Gastroesophageal sphincter (tissue), 4 donors: ENCODE measurements at regions not wholly inside any gene's neighbourhood (a gene's known extent, or its start where the extent isn't known, plus 50 kb on each side); places are given as distances from the start of the nearest gene placed in this dataset.

Source experiments
- ATAC-seq: fragments of 150-250 bp; one replicate; pipeline ENCODE4 v1.9.1; 2016; ENCODE audit warnings: mild to moderate bottlenecking, moderate library complexity
- H3K27ac ChIP-seq, 4 donors: fragments of 200-600 bp; sonication (generic) in 3 of 4; 1 replicate in 3 of 4; 2 replicates in 1 of 4; pipeline ENCODE4 v1.5.1; 2016 to 2019
- H3K27me3 ChIP-seq: fragments of 200-600 bp; sonication (generic); one replicate; pipeline ENCODE4 v1.5.1; 2019
- H3K36me3 ChIP-seq, 2 donors: fragments of 200-600 bp; sonication (generic); one replicate each; pipeline ENCODE4 v1.5.1; 2019; ENCODE audit warnings: control low read depth in 1 of 2
- H3K4me1 ChIP-seq, 3 donors: fragments of 200-600 bp; sonication (generic); 1 replicate in 2 of 3; 2 replicates in 1 of 3; pipeline ENCODE4 v1.5.1; 2016 to 2019; ENCODE audit warnings: control low read depth in 2 of 3
- H3K4me3 ChIP-seq, 2 donors: fragments of 200-600 bp; sonication (generic); one replicate each; pipeline ENCODE4 v1.5.1; 2019; ENCODE audit warnings: mild to moderate bottlenecking in 1 of 2, moderate library complexity in 1 of 2
- H3K9me3 ChIP-seq, 3 donors: fragments of 200-600 bp; sonication (generic); one replicate each; pipeline ENCODE4 v1.5.1; 2017 to 2019; ENCODE audit warnings: control low read depth in 2 of 3
- EP300 ChIP-seq: sonication (generic); formaldehyde crosslinking; IDR thresholded peaks from one replicate; pipeline ENCODE4 v1.6.1; 2017; ENCODE audit warnings: antibody characterized with exemption, mild to moderate bottlenecking
- POLR2A ChIP-seq, 2 donors: fragments of 450-650 bp; IDR thresholded peaks; one replicate each; pipeline ENCODE4 v1.6.1; 2017; ENCODE audit warnings: antibody characterized with exemption in 2 of 2, mild to moderate bottlenecking in 2 of 2, moderate library complexity in 1 of 2
- POLR2AphosphoS5 ChIP-seq: sonication (generic); formaldehyde crosslinking; IDR thresholded peaks from one replicate; pipeline ENCODE4 v1.6.1; 2017; ENCODE audit warnings: antibody characterized with exemption
- WGBS, 2 donors: methylation state at CpG; one replicate each; pipeline ENCODE4 v1.1.5; 2018; ENCODE audit warnings: low coverage in 1 of 2; 5-methylcytosine and 5-hydroxymethylcytosine counted together
- TF ChIP-seq, protein P1 (sequence below), 4 experiments: fragments of 200-600 bp in 2 of 4; fragments of 450-650 bp in 2 of 4; sonication (generic) in 1 of 4; IDR thresholded peaks; one replicate each; pipeline ENCODE4 v1.5.1; 2017 to 2019; ENCODE audit warnings: antibody characterized with exemption in 4 of 4, mild to moderate bottlenecking in 2 of 4, moderate library complexity in 2 of 4

DNA sequence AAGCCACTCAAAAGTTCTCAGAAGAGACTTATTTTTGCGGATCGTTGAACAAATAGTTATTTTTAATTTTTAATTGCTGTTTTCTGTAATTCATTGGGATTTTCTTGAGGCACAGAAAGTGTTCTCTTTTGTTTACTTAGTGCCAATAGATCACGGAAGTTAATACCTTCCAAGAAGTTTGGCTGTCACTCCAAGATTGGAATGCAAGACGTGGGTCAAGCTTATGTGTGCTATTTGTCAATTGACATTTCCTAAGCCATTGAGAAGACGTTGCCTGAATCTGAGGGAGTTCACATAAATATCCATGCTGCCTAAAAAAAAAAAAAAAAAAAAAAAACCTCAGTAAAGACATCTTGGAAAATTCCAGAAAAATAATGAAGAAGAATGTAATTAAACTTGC is 1071.4 kb upstream of the ADGRB3 start:
- ATAC-seq = no peak
- no peaks in the 10 kb centered on the region for H3K27me3 ChIP-seq
- H3K27ac ChIP-seq = no peak overlapping the region
- WGBS, 2 donors = 45 to 72% methylated on average over 4 to 5 of the region's 5 CpGs
- no peak overlapping the region for H3K4me3 ChIP-seq
- H3K36me3 ChIP-seq = no peaks in the 10 kb centered on the region
- H3K9me3 ChIP-seq = no peaks in the 10 kb centered on the region
- no peaks in the 10 kb centered on the region for H3K4me1 ChIP-seq
- TF ChIP-seq, protein P1, sequence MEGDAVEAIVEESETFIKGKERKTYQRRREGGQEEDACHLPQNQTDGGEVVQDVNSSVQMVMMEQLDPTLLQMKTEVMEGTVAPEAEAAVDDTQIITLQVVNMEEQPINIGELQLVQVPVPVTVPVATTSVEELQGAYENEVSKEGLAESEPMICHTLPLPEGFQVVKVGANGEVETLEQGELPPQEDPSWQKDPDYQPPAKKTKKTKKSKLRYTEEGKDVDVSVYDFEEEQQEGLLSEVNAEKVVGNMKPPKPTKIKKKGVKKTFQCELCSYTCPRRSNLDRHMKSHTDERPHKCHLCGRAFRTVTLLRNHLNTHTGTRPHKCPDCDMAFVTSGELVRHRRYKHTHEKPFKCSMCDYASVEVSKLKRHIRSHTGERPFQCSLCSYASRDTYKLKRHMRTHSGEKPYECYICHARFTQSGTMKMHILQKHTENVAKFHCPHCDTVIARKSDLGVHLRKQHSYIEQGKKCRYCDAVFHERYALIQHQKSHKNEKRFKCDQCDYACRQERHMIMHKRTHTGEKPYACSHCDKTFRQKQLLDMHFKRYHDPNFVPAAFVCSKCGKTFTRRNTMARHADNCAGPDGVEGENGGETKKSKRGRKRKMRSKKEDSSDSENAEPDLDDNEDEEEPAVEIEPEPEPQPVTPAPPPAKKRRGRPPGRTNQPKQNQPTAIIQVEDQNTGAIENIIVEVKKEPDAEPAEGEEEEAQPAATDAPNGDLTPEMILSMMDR (IDR thresholded peaks at IDR 0.05) = no peak

DNA sequence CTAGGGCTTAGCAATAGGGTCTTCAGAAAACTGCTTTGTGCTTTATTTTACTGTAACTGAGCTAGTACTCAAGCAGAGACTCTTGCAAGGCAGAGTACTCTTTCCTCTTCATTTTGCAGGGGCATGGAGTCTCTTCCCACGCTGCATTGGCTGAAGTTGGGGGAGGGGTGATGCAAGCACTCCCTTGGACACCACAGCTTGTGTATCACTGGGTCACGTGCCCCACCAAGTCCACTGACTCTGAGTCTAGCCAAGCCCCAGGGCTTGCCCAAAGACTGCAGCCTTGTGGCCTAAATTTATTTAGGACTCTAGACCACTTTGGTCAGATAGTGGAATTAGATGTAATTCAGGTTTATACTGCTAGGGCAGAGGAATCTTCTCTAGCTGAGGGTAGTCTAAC is 1075.0 kb upstream of the ADGRB3 start:
- H3K27me3 ChIP-seq = no peaks in the 10 kb centered on the region
- H3K9me3 ChIP-seq = no peaks in the 10 kb centered on the region
- no peaks in the 10 kb centered on the region for H3K4me1 ChIP-seq
- WGBS, 2 donors = 81 to 84% methylated on average over 2 of the region's 2 CpGs
- ATAC-seq = no peak
- H3K27ac ChIP-seq = no peak overlapping the region
- no peak overlapping the region for H3K4me3 ChIP-seq
- H3K36me3 ChIP-seq = no peaks in the 10 kb centered on the region
- TF ChIP-seq POLR2AphosphoS5 = no peak
- TF ChIP-seq POLR2A (IDR thresholded peaks at IDR 0.05) = no peak
- TF ChIP-seq EP300 = no peak
- TF ChIP-seq, protein P1 (IDR thresholded peaks at IDR 0.05) = no peak

DNA sequence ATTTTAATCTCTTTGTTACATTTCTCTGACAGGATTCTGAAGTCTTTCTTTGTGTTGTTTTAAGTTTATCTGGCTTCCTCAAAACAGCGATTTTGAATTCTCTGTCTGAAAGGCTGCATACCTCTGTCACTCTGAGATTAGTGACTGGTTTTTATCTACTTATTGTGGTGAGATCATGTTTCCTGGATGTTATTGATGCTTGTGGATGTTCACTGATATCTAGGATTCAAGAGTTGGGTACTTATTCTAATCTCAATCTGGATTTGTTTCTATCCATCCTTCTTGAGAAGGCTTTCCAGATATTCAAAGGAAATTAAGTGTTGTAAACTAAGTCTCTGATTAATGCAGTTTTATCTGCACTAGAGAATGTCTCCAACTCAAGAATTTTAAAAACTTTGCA is 1076.1 kb upstream of the ADGRB3 start:
- Histone ChIP-seq H3K4me3 (no peak overlapping the region), H3K9me3 (no peaks in the 10 kb centered on the region), H3K27ac (no peak overlapping the region), H3K27me3 (no peaks in the 10 kb centered on the region), H3K36me3 (no peaks in the 10 kb centered on the region), H3K4me1 (no peaks in the 10 kb centered on the region)
- ATAC-seq = no peak
- no peak for TF ChIP-seq POLR2AphosphoS5
- no peak for TF ChIP-seq EP300
- TF ChIP-seq, protein P1 (IDR thresholded peaks at IDR 0.05) = no peak
- TF ChIP-seq POLR2A (IDR thresholded peaks at IDR 0.05) = no peak
- whole genome bisulfite sequencing, 2 donors = 15% methylated on average over 1 of the region's 1 CpG; no CpG with 5 or more reads in 1 of the 2 donors

DNA sequence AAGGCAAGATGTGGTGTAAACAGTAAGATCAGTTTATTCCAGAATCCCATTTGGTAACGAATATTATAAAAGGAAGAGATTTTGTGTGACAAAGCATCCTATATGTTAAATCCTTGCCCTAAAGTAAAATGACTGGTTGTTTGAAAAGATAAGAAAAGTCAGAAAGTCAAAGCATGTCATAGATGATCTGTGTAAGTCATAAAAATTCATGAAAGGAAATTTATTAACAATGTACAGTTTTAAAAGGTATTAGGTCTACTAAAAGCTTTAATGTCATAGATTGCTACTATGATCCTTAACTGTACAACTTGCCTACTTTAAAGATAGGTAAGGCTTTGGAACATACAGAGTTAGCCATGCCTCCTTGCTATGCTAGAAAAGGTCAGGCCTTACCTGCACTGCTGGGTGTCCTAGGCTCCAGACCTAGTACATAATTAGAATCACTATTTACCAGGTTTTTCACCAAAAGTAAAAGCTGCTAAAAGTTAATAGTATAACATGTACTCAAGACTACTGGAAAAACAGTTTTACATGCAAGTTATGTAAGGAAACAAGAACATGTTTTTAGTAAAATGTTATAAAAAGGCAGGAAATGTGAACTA is 1090.1 kb upstream of the ADGRB3 start:
- Histone ChIP-seq H3K36me3 (no peaks in the 10 kb centered on the region), H3K4me3 (no peak overlapping the region), H3K27me3 (no peaks in the 10 kb centered on the region), H3K27ac (no peak overlapping the region), H3K4me1 (no peaks in the 10 kb centered on the region), H3K9me3 (no peaks in the 10 kb centered on the region)
- TF ChIP-seq POLR2A (IDR thresholded peaks at IDR 0.05) (no peak), EP300 (no peak), POLR2AphosphoS5 (no peak)
- TF ChIP-seq, protein P1 (IDR thresholded peaks at IDR 0.05) = no peak
- WGBS, 2 donors = 71 to 78% methylated on average over 1 of the region's 1 CpG
- no peak for ATAC-seq

DNA sequence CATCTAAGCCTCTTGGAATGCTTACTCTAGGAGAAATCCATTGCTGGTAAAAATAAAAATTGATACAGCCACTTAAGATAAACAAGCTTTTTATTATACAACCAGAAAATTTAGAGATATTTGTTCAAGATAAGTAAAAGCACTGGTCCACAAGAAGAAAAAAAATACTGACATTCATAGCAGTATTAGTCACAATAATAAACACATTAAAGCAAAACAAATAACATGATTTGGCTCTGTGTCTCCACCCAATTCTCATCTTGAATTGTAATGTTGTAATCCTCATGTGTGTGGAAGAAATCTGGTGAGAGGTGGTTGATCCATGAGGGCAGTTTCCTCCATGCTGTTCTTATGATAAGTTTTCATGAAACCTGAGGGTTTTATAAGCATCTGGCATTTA is 1093.5 kb upstream of the ADGRB3 start:
- H3K4me3 ChIP-seq = no peak overlapping the region
- TF ChIP-seq POLR2AphosphoS5 (no peak), EP300 (no peak), POLR2A (IDR thresholded peaks at IDR 0.05) (no peak)
- TF ChIP-seq, protein P1 (IDR thresholded peaks at IDR 0.05) = no peak
- H3K4me1 ChIP-seq = no peaks in the 10 kb centered on the region
- no peaks in the 10 kb centered on the region for H3K36me3 ChIP-seq
- H3K27ac ChIP-seq = no peak overlapping the region
- no peak for ATAC-seq
- no peaks in the 10 kb centered on the region for H3K27me3 ChIP-seq
- no peaks in the 10 kb centered on the region for H3K9me3 ChIP-seq
